ENCODE measurements at regions not wholly inside any gene's neighbourhood (a gene's known extent, or its start where the extent isn't known, plus 50 kb on each side); places are given as distances from the start of the nearest gene placed in this dataset.

GRCh38 chr4:117227925-117228324, 142.5 kb upstream of the TRAM1L1 start:
- TF ChIP-seq GATA3 (IDR thresholded peaks at IDR 0.05; ENCODE audit: low read depth, low read length) (no peak), GATA2 (IDR thresholded peaks at IDR 0.05; ENCODE audit: low read depth, low read length) (no peak)
